Urinary bladder (tissue), 3 donors: ENCODE measurements at regions not wholly inside any gene's neighbourhood (a gene's known extent, or its start where the extent isn't known, plus 50 kb on each side); places are given as distances from the start of the nearest gene placed in this dataset.

Experiments used
- DNase-seq: peaks from one replicate; pipeline ENCODE4 v3.0.0-alpha.2; 2015; ENCODE audit errors: extremely low spot score
- H3K27ac ChIP-seq: one replicate; pipeline ENCODE4 v1.5.1; 2013; ENCODE audit warnings: low read depth, mild to moderate bottlenecking, moderate library complexity
- H3K36me3 ChIP-seq: one replicate; pipeline ENCODE4 v1.6.1; 2013; ENCODE audit warnings: mild to moderate bottlenecking, moderate library complexity; ENCODE audit not compliant: insufficient read depth
- H3K4me1 ChIP-seq: one replicate; pipeline ENCODE4 v1.6.1; 2013; ENCODE audit warnings: mild to moderate bottlenecking, moderate library complexity; ENCODE audit not compliant: insufficient read depth
- H3K4me3 ChIP-seq: one replicate; pipeline ENCODE4 v1.5.1; 2013; ENCODE audit warnings: low read depth, low read length
- WGBS: extraction: QIAGEN DNeasy Blood & Tissue Kit; methylation state at CpG from one replicate; pipeline ENCODE4 v1.1.7; 2013; 5-methylcytosine and 5-hydroxymethylcytosine counted together
- donor health status: healthy with polysubstance abuse.
- donor health status: healthy.

DNA sequence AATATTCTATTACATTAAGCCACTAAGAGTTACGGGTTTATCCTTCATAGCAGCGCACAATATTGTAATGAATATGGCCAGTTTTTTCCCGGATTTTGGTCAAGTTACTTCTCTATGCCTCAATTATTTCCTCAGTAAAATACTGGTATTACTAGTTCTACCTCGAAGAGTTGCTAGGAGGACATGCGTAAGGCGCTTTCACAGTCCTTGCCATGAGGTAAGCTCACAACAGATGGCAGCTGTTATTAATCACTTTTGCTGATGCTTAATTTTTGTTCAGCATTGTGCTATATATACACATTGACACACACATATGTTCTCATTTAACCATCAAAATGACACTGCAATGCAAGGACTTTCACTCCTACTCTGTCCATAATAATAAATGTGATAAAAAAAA is 101.5 kb downstream of the SCG2 start:
- Histone ChIP-seq H3K4me1 (no peaks in the 10 kb centered on the region), H3K27ac (no peak overlapping the region), H3K36me3 (no peaks in the 10 kb centered on the region), H3K4me3 (no peak overlapping the region)
- no peak for DNase-seq
- 95% methylated on average over 6 of the region's 6 CpGs for WGBS

DNA sequence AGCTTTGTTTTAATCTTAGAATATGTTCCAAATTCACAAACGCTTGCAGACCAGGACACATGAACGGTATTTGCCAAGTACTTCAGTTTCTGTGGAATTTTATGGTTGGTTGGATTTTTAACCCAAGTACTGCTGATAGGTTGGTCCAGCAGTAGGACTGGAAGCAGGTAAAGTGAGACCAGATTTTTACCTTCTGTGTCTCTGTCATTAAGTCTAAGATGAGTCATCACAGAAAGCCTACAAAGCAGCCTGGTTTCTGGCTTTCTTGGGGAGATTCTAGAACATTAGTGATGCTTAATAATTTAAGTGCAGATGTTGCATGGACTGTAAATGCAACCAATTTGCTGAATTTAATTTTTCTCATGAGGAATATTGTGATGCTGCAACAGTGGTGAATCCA is 100.5 kb downstream of the SCG2 start:
- H3K4me3 ChIP-seq = no peak overlapping the region
- H3K4me1 ChIP-seq = no peaks in the 10 kb centered on the region
- 38% methylated on average over 2 of the region's 2 CpGs for WGBS
- H3K36me3 ChIP-seq = no peaks in the 10 kb centered on the region
- H3K27ac ChIP-seq = no peak overlapping the region
- no peak for DNase-seq

DNA sequence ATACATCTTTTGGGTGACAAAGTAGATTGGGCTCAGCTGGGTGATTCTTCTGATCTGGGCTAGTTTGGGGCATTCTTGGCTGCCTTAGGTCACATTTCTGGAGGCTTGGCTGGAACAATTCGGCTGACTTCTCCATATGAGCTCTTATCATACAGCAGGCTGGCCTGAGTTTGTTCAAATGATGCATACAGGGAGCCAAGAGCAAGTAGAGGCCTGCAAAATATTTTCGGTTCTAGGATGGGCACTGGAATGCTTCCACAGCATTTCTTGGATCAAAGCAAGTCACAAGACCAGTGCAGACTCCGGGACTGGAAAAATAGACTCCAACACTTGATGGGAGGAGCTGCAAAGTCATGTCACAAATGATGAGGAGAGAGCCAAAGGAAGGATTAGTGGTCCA is 98.4 kb downstream of the SCG2 start:
- no peak for DNase-seq

DNA sequence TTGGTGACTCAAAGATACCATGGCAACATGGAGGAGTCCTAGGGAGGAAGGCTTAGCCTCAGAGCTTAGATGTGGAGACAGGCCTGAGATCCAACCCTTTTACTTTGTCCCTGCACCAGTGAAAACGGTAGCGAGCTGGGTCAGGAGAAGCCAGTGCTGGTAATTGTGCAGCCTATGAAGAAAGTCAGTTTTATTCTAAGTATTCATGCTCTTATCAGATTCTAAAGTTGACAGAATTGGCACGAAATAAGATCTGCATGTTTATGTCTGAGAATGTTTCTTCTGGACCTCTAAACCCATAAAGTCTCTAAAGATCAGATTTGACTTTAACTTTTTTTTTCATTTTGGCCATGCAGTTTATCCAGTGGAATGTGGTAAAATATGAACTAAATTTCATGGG is 93.8 kb downstream of the SCG2 start:
- no peak overlapping the region for H3K4me3 ChIP-seq
- WGBS = 48% methylated on average over 3 of the region's 3 CpGs
- no peak for DNase-seq
- no peaks in the 10 kb centered on the region for H3K4me1 ChIP-seq
- H3K27ac ChIP-seq = no peak overlapping the region
- H3K36me3 ChIP-seq = no peaks in the 10 kb centered on the region

More for the DNA sequence above, 98.4 kb downstream of the SCG2 start:
- WGBS = 74% methylated on average over 3 of the region's 3 CpGs
- no peaks in the 10 kb centered on the region for H3K4me1 ChIP-seq
- no peak overlapping the region for H3K27ac ChIP-seq
- H3K36me3 ChIP-seq = no peaks in the 10 kb centered on the region
- no peak overlapping the region for H3K4me3 ChIP-seq

DNA sequence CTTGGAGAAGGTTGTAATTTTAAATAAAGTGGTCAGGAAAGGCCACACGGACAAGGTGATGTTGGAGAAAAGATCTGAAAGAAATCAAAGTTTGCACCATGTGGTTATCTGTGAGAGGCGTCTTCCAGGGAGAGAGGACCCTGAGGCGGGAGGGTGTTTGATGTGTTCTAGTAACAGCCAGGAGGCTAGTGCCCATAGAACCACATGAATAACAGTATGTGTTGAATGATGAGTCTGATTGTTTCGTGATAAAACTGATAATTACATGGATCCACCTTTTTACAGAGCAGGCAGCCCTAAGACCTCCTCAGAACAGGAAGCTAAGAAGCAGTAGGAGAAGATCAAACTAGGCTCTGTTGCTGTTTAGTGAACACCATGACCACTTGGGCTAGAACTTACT is 91.4 kb downstream of the SCG2 start:
- H3K27ac ChIP-seq = no peak overlapping the region
- no peaks in the 10 kb centered on the region for H3K4me1 ChIP-seq
- 93% methylated on average over 4 of the region's 4 CpGs for WGBS
- DNase-seq = no peak
- H3K4me3 ChIP-seq = no peak overlapping the region
- no peaks in the 10 kb centered on the region for H3K36me3 ChIP-seq

DNA sequence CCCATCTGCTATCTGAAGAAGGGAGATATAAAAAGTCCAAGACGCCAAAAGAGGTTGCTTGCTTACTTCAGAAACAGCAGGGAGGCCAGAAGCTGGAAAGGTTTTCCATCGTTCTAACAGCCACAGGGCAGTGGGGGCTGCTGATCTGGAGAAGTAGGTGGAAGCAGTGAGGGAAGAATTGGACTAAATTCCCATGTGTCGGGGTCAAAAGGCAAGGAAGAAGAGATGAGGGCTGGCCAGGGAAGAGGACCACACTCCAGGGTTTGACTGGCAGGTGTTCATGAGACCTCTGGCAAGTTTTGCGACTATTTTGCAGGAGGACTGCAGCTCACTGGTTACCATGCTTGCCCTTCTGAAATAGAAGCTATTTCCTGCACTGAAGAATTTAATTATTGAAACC is 91.0 kb downstream of the SCG2 start:
- DNase-seq = no peak
- WGBS = 73% methylated on average over 4 of the region's 4 CpGs
- Histone ChIP-seq H3K4me3 (no peak overlapping the region), H3K27ac (no peak overlapping the region), H3K4me1 (no peaks in the 10 kb centered on the region), H3K36me3 (no peaks in the 10 kb centered on the region)

DNA sequence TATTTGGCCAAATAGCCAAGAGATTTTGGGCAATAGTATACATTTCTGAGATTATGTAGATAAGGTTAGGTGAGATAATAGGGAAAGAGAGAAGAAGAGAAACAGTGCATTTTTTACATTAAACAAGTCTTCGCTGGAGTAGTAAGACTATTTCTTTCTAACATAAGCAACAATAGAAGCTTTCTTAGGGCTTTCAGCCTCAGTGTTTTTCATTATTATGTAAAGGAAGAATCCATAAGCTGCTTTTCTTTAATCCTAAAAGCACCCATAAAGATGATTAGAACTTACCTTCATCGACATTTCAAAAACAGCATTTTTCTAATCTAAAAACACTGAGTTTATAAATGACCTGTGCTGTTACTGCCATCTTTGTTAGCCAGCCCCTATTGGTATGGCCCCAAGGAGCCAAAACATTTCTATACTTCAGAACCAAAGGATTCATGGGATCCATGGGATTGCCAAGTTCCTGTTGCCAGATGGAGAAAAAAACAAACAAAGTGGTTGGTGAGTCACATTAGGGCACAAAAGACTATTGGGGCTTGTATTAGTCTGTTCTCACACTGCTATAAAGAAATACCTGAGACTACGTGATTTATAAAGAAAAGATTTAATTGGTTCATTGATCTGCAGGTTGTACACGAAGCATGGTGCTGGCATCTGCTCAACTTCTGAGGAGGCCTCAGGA is 88.2 kb downstream of the SCG2 start:
- H3K36me3 ChIP-seq = no peaks in the 10 kb centered on the region
- 93% methylated on average over 4 of the region's 4 CpGs for WGBS
- no peak for DNase-seq

DNA sequence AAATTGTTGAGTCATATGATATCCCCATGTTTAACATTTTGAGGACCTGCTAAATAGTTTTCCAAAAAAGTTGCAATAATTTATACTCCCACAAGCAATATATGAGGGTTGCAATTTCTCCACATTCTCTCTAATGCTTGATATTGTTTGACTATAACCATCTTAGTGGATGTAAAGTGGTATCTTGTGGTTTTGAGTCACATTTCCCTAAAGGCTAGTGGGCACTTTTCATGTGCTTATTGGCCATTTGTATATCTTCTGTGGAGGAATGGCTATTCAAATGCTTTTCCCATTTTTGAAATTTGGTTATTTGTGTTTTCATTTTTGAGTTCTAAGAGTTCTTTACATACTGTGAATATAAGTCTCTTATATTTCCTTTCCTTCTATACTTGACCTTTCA is 82.7 kb downstream of the SCG2 start:
- Histone ChIP-seq H3K27ac (no peak overlapping the region), H3K4me1 (no peaks in the 10 kb centered on the region), H3K4me3 (no peak overlapping the region), H3K36me3 (no peaks in the 10 kb centered on the region)
- no peak for DNase-seq

More for the DNA sequence above, 88.2 kb downstream of the SCG2 start:
- H3K27ac ChIP-seq = no peak overlapping the region
- no peak overlapping the region for H3K4me3 ChIP-seq
- H3K4me1 ChIP-seq = no peaks in the 10 kb centered on the region

DNA sequence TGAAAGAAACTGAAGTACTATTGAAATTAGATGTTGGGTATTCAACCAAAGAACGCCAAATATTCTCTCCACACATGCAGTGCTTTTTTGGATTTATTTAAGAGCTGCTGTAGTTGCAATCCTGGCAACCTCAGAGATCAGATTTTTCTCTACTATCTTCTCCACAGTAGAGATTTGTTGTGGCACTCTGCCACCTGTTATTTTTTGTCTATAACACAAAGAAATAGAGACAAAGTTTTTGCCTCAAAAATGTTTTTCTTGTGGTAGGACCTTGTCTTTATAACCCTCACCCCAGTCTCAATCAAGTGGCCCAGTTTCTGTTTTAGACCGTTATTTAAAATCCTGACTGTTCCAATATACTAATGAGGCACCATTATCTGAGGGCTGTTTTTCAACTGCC is 79.4 kb downstream of the SCG2 start:
- no peak for DNase-seq
- Histone ChIP-seq H3K4me3 (no peak overlapping the region), H3K36me3 (no peaks in the 10 kb centered on the region), H3K27ac (no peak overlapping the region), H3K4me1 (no peaks in the 10 kb centered on the region)
- 64% methylated on average over 2 of the region's 2 CpGs for WGBS

DNA sequence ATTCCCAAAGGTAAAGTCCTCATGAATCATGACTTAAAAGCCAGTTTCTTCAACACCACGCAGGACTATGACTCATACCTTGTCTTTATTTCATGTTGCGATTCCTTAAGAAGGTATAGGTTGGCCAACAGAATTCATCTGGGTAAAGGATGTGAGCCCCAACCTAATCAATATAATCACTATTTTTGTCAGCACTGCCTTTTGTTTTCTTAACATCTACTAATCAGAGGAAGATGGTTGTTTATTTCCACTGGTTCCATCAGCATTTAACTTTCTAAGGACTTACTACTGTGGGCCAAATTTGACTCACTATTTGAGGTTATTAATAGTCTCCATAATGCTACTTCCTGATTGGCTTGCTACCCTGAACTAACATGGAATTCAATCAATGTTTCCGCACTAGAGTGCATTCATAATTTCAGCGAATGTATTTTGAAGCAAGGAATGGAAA is 78.6 kb downstream of the SCG2 start:
- no peak overlapping the region for H3K4me3 ChIP-seq
- H3K27ac ChIP-seq = no peak overlapping the region
- no peaks in the 10 kb centered on the region for H3K4me1 ChIP-seq
- 83% methylated on average over 4 of the region's 4 CpGs for WGBS
- DNase-seq = no peak
- H3K36me3 ChIP-seq = no peaks in the 10 kb centered on the region

DNA sequence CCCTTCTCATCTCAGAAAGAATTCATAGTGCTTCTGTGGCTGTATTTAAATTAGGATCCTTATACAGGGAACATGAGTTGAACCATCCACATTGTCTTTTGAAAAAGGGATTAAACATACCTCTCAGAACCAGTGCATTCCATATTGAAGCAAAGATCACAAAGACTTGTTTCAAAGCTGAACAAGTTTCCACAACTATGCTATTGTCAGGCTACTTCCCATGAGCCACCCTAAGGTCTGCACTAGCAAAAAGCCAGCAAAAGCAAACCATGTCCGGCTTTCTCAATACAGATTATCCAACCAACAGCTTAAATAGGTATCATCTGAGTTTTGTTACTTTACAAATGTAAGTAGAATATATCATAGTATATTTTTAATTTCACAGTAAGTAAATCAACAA is 78.1 kb downstream of the SCG2 start:
- WGBS = 93% methylated on average over 1 of the region's 1 CpG

DNA sequence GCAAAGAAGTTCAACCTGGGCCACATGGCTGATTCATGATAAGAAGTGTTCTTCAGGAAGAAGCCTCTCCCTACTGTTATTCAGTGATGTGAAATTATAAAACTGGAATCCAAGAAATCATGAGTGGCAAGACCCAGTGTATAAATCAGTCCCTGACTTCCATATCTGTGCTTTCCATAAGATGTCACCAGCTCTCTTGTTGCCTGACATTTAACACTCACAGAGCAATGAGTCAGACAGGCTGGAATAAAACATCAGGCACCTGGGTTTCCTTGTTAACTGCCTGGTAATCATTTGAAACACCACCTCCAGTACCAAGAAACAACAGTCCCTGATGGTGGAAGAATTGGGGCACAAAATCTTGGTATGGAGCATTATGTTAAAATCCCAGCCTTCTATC is 76.1 kb downstream of the SCG2 start:
- no peak for DNase-seq
- H3K4me1 ChIP-seq = no peaks in the 10 kb centered on the region
- no peak overlapping the region for H3K4me3 ChIP-seq
- H3K27ac ChIP-seq = no peak overlapping the region
- no peaks in the 10 kb centered on the region for H3K36me3 ChIP-seq

More for the DNA sequence above, 78.1 kb downstream of the SCG2 start:
- Histone ChIP-seq H3K27ac (no peak overlapping the region), H3K36me3 (no peaks in the 10 kb centered on the region), H3K4me1 (no peaks in the 10 kb centered on the region), H3K4me3 (no peak overlapping the region)
- no peak for DNase-seq

DNA sequence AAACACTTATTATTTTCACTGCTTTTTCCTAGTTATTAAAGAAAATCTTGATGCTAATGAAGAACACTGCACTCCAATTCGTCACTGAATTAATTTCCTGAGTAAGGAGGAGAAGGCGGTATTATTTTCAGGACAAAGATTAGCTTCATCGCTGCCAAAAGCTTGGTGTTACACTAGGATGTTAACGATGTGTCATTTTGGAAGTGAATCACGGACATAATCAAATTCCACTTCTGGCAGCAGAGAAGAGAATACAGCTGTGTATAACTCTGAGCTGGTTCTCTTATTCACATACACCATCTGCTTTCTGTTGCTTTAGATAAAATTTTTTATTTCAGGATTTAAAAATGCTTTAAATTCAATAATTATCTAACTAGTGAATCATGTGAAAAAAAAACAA is 74.1 kb downstream of the SCG2 start:
- Histone ChIP-seq H3K4me1 (no peaks in the 10 kb centered on the region), H3K27ac (no peak overlapping the region), H3K4me3 (no peak overlapping the region), H3K36me3 (no peaks in the 10 kb centered on the region)
- DNase-seq = no peak
- 35% methylated on average over 5 of the region's 5 CpGs for WGBS

DNA sequence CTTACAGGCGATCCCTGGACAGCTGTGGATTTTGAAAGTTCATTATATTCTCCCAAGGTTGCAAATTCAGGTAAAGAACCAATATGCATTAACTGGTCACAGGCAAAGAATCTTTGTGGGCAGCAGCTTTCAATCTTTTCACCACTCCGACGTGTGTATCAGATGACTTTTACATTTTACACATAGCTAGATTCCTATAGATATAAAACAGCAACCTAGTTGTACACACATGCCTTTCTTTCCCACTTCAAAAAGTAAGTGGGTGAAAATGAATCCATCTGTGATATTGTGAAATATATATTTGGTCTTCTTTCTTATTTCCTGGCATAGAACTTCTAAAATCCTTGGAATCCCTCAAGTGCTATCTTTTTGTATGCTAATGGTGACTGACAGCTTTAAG is 72.5 kb downstream of the SCG2 start:
- no peak for DNase-seq
- Histone ChIP-seq H3K36me3 (no peaks in the 10 kb centered on the region), H3K27ac (no peak overlapping the region), H3K4me3 (no peak overlapping the region), H3K4me1 (no peaks in the 10 kb centered on the region)
- 89% methylated on average over 3 of the region's 3 CpGs for WGBS

DNA sequence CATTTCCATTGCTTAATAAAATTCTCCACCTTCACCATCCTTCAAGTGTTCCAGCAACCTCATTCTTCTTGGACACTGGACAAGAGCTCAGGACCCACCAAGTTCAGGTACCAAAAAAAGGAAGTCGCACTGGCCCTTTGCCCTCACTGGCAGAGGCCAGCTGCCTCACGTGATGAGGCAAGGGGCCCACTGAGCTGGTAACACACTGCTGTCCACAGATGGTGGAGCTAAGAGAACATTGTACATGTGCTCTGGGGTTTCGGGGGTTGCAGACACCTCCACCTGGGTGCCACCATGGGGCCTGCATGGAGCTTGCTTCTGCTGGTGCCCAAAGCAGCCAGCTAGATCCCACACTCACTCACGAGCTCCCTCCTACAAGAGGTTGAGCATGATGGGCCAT is 71.3 kb downstream of the SCG2 start:
- DNase-seq = no peak

More for the DNA sequence above, 71.3 kb downstream of the SCG2 start:
- no peak overlapping the region for H3K27ac ChIP-seq
- 82% methylated on average over 4 of the region's 4 CpGs for WGBS
- H3K4me3 ChIP-seq = no peak overlapping the region
- no peaks in the 10 kb centered on the region for H3K36me3 ChIP-seq
- H3K4me1 ChIP-seq = no peaks in the 10 kb centered on the region
